H1 (cell line): ENCODE measurements at regions not wholly inside any gene's neighbourhood (a gene's known extent, or its start where the extent isn't known, plus 50 kb on each side); places are given as distances from the start of the nearest gene placed in this dataset.

Experiments used
- CTBP2 ChIP-seq: IDR thresholded peaks from 2 replicates; pipeline ENCODE4 v1.7.0; 2011; ENCODE audit warnings: borderline replicate concordance, mild to moderate bottlenecking, moderate library complexity, mixed read lengths, low read length; ENCODE audit not compliant: insufficient read depth, insufficient read length
- POLR2AphosphoS5 ChIP-seq: IDR thresholded peaks from 2 replicates; pipeline ENCODE4 v1.6.1; 2011; ENCODE audit warnings: low read depth, low read length
- SIN3A ChIP-seq, 2 experiments: IDR thresholded peaks in 1 of 2; conservative IDR thresholded peaks in 1 of 2; 2 replicates each; pipeline ENCODE4 v1.6.1; 2011 to 2012; ENCODE audit warnings: low read length in 2 of 2, improper control_type of control experiment in 1 of 2, low read depth in 1 of 2, mild to moderate bottlenecking in 1 of 2

DNA sequence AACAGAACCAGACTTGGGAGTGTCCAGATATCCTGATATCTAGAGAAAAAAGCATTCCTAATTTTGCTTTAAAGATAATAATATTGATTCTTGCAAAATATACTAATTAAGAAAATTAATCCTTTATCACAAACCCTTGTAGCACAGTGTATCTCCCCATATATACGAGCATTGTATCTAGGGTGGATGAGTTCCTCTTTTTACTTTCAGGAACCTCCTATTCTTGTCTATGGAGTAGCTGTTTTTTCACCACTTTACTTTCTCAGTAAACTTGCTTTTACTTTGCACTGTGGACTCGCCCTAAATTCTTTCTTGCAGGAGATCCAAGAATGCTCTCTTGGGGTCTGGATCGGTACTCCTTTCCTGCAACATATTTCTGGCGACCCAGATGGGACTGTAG lies 103.9 kb downstream of the GLUD2 start (continued):
- TF ChIP-seq POLR2AphosphoS5 = no peak
- no peak for TF ChIP-seq CTBP2
- no peak for TF ChIP-seq SIN3A (conservative IDR thresholded peaks at IDR 0.05 in 1 of 2, IDR thresholded peaks at IDR 0.05 in 1 of 2; ENCODE audit: low read depth in 1 of 2, low read length in 2 of 2)
